GM21619 (cell line): ENCODE measurements at regions not wholly inside any gene's neighbourhood (a gene's known extent, or its start where the extent isn't known, plus 50 kb on each side); places are given as distances from the start of the nearest gene placed in this dataset.

Source experiments
- ATAC-seq: cut with Tn5 transposase; IDR thresholded peaks from one replicate; pipeline ENCODE4 v1.9.1; 2021; ENCODE audit not compliant: unreplicated experiment

DNA sequence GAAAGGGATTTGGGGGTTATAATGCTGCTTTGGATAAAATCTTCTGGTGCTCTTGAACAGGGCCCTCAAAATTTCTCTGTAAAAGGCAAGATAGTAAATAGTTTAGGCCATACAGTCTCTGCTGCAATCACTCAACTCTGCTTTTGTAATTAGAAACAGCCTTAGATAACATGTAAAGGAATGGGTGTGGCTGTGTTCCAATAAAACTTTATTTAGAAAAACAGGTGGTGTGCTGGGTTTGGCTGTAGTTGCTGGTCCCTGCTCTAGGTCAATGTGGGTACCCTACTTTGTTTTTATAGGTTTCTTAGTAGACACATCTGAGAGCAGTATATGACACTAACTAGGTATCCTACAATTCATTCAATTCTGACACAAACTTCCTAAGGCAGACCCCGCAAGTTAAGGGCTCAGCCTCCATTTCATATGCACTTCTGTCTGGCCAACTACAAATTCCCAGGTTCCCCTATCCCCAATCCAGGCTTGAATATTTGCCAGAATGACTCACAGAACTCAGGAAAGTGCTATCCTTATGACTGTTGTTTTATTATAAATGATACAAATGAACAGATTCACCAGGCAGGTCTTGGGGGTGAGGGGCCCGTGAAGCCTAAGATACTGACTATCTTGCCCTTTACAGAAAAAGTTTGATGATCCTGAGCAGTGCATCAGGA, 349.9 kb downstream of the RPS24 start:
- ATAC-seq, result no peak

DNA sequence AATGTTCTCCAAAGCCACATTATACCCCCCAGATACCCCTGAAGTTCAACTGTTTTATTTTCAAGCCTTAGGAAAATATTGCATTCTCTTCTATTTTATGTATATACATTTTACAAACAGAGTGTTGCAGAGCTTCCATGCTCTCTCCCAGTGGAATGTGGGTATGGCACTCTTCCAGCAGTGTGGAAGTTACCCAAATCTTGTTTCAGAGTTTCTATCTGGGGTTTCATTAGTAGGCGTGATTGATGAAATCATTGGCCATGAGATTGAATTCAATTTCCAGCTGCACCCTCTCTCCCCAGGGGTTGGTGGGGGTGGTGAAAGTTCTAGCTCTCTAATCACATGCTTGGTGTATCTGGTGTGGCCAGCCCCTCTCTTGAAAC, 350.4 kb downstream of the RPS24 start:
- ATAC-seq, result no peak

DNA sequence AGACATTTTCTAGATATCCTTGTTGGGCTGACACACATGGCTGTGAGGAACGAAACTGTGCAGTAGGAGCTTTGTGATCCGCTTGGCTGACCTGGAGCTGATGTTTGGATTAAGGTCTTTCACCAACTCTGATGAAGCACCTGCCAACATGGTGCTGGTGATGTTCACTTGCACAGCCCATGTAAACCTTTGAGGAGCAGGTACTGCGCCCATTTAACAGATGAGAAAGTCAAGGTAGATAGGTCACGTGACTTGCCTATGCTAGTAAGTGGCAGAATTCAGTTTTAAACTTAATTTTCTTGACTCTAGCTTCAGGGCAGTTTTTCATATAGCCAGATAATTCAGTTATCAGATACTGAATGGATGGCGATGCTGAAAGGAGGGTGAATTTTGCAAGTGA, 351.9 kb downstream of the RPS24 start:
- ATAC-seq, result no peak

DNA sequence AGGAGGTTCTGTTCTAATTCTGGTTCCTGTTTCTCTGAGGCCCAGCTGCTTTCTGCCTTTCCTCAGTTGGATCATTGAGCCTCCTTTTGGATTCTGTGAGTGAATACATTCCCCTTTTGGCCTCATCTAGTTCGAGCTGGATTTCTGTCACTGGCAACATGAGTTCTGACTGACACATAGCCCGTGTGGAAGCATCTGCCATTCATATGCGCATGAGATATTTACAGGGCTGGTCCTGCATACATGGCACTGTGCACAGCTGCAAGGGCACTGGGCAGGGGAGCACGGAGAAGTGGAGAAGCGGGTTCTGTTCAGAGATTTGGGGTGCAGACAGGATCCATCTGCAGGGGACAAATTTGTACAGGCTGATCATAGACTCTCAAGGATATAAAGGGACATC, 352.8 kb downstream of the RPS24 start:
- ATAC-seq, result no peak

DNA sequence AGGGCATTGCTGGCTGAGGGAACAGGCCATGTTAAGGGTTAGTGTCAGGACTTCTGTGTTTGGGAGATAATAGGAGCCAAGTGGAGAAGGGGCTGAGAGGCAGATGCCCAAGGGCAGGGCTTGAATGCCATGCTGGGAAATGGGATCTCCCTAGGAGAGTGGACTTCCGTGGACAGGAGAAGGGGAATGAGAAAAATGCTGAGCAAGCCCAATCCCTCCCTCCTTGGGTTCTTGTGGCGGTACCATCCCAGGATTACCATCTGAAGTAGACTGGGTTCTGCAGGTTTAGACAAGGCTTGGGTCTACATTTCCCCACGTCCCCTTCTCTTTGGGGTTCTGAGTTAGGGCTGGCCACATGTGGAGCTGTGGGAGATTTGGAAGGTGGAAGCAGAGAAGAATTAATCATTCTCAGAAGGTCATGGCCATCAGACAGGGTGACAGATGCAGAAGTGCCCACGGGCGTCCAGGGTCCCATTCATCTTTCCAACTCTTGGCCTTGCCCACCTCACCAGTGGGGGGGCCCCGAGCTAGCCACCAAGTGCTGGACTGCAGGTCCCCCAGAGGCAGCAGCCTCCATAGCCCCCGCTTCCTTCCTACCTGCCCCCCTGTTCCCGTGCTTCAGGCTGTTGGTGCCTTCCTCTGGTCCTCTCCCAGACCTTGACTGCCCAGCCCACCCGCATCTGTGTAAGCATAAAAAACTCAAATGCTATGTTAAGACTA, 354.8 kb downstream of the RPS24 start:
- no peak for ATAC-seq

DNA sequence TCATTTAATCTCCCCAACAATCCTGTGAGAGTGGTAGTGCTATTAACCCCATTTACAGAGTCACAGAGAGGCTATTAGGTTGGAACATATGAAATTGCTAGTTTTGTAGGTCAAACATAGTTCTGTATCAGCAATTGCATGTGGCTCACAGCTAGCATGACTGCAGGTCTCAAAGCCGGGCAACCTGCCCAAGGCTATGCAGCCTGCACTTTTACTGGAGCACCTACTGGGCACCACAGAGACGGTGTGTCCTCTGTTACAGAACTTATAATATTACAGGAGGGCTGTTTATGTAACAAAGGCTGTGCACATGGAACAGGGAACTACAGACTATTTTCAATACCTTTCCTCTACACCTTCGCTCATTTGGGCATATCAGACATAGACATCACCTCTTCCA, 355.8 kb downstream of the RPS24 start:
- ATAC-seq, result no peak

DNA sequence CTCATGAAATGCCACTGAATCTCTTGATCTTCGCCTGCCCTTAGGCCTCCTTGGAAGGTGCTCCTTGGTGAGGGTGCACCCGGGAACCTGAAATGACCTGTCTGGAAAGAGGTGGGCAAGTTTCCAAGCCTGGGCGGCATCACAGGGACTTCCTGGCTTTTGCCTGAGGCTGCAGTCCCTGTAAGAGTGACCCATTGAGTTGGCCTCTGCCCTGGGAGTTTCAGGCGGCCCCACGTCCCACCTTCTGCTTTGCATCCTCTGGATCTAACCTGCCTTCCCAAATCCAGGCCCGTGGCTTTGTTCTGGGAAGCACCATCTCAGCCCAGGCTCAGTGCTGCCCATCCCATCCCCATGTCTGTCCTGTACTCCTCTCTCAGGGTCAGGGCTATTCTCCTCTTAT, 356.4 kb downstream of the RPS24 start:
- ATAC-seq, result no peak

DNA sequence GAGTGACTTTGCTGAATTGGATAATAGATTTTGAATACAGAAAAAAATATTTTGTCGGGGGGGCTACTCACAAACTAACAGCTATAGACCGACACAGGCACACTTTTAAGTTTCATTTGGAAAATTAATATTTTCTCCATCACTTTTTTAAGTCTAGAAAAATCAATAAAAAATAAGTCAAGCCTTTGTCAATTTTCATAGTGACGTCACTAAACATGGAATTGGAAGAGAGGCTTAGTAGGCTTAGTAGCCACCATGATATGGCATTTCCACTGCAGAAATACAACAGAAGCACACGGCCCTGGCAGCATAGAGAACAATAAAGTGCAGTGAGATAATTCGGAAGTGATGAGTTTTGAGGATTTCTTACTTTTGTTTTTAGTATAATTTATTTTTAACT, 357.2 kb downstream of the RPS24 start:
- no peak for ATAC-seq

DNA sequence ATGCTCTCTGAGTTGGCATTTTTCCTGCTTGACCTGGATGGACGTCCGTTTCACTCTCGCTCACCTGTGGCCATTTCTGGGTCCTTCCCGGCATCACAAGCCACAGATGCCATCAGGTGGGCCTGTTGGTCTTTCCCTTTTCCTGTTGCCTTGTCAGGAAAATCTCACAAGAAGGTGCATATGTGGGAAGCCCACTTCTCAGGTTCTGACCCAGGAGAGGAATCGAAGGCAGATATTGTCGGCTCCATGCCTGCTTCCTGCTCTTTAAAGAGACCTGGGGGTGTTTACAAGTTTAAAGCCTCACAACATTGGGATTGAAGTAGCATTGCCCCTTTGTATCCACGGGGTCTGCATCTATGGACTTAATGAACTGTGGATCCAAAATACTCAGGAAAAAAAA, 357.9 kb downstream of the RPS24 start:
- ATAC-seq, result no peak

DNA sequence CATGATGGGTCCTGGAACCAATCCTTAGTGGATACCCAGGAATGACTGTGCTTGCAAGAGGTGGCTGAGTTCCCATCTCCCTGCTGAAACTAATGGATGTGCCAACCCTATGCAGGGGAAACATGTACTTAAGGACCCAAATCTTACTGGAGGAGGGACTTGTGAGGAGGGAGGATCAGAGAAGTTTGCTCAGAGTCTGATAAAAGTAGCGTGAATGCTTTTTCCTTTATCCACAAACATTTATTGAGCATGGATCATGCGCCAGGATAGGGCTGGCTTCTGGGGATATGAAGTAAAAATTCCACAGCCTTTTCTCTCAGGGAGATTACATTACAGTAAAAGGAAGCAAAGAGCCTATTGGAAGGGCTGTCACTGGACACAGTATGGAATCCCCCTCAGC, 358.5 kb downstream of the RPS24 start:
- no peak for ATAC-seq

DNA sequence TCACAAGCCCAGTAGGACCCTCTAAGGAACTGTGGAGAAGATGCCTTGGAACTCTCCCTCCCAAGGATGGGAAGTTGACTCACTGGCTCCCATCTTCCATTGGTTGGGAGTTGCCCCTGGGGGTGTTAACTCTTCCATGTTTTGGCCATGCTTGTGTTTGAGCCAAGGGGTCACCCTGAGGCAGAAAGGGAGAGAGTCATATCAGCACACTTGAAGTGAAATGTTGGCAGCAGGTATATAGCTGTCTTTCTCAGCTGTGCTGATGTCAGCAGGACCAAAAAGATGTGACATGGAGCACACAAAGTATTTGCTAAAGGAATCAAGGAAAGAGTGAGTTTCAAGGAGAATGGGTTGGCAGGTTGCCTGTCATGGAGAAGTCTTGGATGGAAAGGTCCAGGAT, 359.4 kb downstream of the RPS24 start:
- no peak for ATAC-seq

DNA sequence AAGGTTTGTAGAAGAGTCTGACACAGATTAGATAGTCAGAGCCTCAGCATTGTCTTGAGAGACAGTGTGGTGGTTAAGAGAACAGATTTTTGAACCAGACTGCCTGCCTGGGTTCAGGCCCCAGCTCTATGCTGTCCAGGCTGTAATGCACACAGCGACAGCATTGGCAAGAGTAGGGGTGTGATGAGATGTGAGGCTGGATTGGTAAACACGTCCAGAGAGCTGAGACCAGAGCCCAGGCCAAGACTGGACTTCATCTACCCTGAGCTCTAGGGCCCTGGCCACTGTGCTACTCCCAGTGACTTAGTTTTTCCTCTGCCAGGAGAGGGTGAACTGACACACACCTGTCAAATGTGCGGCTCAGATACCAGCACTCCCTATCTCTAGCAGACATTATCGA, 360.4 kb downstream of the RPS24 start:
- no peak for ATAC-seq

DNA sequence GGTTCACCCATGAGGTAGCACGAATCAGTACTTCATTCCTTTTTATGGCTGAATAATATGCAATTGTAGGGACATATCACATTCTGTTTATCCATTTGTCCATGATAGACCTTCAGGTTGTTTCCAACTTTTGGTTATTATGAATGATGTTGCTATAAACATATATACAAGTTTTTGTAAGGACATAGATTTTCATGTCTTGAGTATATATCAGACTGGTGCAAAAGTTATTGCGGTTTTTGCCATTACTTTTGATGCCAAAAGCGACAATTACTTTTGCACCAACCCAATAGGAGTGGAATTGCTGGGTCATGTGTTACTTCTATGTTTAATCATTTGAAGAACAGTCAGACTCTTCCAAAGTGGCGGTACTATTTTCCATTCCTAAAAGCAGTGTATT, 361.5 kb downstream of the RPS24 start:
- ATAC-seq, result no peak

DNA sequence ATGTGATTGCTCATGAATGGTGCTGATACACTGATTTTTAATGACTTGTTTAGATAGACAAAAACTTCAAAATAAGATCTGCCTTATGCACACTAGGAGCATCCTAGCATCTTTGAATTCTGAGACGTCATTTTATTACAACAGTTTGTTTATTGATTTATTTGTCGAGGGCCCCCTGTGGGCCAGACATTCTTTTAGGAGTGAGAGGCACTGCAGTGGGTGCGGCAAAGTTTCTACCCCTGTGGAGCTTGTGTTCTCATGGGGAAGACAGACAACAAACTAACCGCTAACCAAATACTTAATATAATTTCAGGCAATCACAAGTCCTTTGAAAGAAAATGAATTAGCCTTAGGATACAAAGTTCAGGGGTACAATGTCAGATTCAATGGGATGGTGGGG, 363.1 kb downstream of the RPS24 start:
- ATAC-seq, result no peak

DNA sequence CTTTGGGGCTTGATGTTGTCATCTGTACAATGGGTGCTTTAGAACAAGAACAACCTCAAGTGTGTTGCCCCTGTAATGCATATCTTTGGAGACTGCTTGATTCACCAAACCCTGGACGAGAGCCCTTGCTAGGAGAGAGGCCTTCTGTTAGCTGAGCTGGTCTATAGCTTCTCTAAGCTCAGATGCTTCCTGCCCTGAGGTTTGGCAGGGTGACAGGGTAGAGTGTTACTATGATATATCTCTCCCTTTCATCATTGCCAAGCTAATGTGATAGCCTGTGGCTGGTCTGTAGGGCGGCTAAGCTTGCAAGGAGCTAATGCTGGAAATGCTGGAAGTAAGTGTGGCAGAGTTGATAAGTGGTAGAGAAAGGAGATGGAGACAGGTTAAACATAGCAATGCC, 364.1 kb downstream of the RPS24 start:
- ATAC-seq, result no peak

DNA sequence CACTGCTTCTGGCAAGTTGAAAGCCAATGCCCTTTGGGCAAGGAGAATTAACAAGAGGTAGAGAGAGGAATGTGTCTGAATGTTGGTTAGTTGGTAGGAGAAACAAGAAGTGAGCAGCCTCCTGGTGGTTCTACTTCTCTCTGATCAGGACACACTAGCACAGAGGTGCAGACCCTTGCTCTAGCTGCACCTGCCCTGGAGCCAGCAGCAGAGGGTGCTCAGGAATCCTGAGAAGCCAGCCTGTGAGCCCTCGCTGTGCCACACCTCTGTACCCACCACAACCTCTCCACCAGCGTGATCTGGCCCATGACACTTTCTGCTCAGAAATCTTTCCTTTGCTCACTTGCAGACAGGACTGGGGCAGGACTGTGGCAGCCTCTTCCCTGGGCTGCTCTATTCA, 364.7 kb downstream of the RPS24 start:
- no peak for ATAC-seq

DNA sequence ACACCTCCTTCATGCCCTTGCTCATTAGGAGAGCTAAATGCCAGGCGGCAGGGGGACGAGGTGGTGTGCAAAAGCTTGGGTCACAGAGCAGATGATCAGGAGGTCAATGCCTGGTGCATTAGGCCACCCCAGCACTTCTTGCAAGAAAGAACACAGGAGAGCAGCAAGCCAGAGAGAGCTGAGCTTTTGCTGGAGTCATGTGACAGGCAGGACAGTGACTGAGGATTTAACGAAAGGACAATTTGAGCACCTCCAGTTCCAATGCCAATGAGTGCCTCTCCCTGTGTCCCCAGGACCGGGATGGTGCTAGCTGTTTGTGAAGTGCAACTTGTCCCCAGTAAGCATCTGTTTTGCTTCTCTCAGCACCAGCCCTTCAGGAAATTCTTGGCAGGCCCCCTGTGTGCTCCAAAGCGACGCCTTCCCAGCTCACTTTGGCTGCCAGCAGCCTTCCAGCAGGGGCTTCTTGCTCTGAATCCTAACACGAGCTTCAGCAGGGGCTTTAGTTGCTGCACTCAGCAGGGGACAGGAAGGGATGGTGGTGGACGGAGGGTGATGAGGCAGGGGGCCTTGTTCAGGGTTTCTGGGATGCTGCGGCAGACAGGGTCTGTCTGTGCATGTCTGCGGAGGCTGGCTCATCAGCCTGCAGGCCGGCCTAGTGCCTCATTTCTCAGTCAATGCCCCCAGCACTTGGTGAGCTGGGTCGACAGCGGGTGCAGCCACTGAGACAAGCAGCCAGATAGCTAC, 368.1 kb downstream of the RPS24 start:
- no peak for ATAC-seq

DNA sequence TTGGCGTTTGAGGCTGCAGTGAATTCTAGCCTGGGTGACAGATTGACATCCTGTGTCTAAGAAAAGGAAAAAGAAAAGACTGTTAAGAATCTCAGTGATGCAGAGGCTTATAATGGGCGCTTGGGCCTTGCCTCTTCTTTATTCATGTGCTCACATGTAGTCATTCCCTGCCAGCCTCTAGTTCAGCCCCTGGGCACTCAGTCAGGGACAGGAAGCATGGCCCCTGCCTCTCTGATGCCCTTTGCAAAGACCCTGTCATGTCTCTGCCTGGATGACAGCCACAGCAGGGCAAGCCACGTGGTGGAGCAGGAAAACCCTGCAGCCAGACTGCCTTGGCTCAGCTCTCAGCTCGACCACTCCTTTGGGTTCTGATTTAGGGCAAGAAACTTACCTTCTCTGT, 368.9 kb downstream of the RPS24 start:
- no peak for ATAC-seq

DNA sequence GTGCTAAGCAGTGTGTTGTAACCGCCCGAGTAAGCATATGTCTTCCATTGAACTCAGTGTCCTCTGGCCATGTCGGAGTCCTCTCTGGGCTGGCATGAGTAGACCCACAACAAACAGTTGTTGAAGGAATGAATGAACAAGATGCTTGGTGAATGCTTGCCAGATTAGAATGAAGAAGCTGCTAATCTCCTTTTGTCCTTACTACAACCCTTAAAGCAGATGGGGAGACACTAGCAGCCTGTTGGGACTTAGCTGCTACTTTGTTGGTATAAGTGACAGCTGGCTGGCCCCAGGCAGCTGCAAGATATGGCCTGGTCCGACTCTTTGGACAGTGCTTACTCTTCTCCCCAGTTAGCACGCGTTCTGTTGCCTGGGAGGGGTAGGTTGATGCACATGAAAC, 370.1 kb downstream of the RPS24 start:
- ATAC-seq, result no peak

DNA sequence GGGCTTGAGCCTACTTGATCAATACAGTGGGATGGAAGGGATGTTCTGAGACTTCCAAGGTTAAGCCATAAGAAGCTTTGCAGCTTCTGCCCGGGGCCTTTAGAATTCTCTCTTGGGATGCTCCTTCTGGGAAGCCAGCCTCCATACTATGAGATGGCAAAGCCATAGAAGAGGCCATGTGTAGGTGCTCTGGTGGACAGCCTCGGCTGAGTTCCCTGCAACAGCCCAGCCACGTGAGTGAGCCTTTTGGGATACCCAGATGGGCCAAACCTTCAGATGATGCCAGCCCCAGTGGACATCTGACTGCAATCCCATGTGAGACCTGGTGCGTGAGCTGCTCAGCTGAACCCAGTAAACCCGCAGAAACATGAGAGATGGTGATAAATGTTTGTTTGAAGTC, 370.6 kb downstream of the RPS24 start:
- no peak for ATAC-seq

DNA sequence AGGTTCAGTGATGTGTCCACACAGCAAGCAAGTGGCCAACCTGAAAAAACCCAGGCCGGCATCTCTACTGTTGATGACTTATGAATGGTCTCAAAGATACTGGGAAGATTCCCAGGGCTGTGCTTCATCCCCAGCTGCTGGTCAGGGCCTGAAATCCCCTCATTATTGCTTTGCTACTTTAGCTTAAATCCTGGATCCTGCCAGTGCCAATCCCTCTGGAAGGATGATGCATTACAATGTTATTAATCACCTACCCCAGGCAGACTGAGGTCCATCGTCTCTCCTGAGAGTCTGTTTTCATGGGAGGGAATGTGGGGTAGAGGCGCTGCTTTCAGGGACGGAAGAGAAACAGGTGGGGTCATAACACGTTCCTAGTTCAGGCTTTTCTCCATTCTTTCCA, 371.6 kb downstream of the RPS24 start:
- no peak for ATAC-seq

DNA sequence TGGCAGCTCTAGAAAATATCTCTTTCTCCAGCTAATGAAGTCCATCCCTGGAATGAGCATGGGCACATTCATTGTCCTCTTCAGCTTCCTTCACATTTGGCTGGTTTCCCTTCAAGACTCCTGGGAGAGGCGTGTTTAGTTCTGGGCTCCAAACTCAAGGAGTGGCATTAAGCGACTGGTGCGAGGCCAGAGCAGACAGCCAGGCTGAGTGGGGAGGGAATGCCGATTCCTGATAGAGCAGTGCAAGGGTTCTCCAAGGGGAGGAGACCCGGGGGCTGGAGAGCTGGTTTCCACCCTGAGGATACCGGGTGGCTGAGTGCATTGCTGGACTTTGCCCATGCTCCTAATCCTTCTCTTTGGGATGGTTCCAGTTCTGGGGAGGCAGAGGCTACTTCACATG, 372.1 kb downstream of the RPS24 start:
- no peak for ATAC-seq
